H9 (cell line): ENCODE measurements at regions not wholly inside any gene's neighbourhood (a gene's known extent, or its start where the extent isn't known, plus 50 kb on each side); places are given as distances from the start of the nearest gene placed in this dataset.
A peak's percentile ranks its signal among the peaks of the same experiment; 100 is the strongest.

Experiments used
- DNase-seq: peaks from one replicate; pipeline ENCODE4 v3.0.0-alpha.2; 2017
- H2AFZ ChIP-seq: one replicate; pipeline ENCODE4 v1.6.1; 2013; ENCODE audit warnings: mild to moderate bottlenecking, low read length, control low read depth, moderate library complexity
- H2AK5ac ChIP-seq: 2 replicates; pipeline ENCODE4 v1.6.1; 2013; ENCODE audit warnings: low read length, control low read depth, mixed read lengths; ENCODE audit not compliant: insufficient read length
- H2BK120ac ChIP-seq: one replicate; pipeline ENCODE4 v1.6.1; 2013; ENCODE audit warnings: low read depth, mild to moderate bottlenecking, low read length, control low read depth, inconsistent platforms; ENCODE audit not compliant: poor library complexity, severe bottlenecking
- H2BK12ac ChIP-seq: 2 replicates; pipeline ENCODE4 v1.6.1; 2013; ENCODE audit warnings: low read length, control low read depth, mixed read lengths, low read depth; ENCODE audit not compliant: insufficient read length
- H2BK15ac ChIP-seq: 2 replicates; pipeline ENCODE4 v1.6.1; 2013; ENCODE audit warnings: low read depth, low read length, control low read depth
- H2BK20ac ChIP-seq: one replicate; pipeline ENCODE4 v1.6.1; 2013; ENCODE audit warnings: low read depth, mild to moderate bottlenecking, low read length, control low read depth, inconsistent platforms; ENCODE audit not compliant: poor library complexity, severe bottlenecking
- H2BK5ac ChIP-seq: 2 replicates; pipeline ENCODE4 v1.6.1; 2013; ENCODE audit warnings: low read length, control low read depth, mixed read lengths; ENCODE audit not compliant: insufficient read length
- H3K14ac ChIP-seq: 2 replicates; pipeline ENCODE4 v1.6.1; 2013; ENCODE audit warnings: low read length, control low read depth; ENCODE audit not compliant: insufficient read depth
- H3K18ac ChIP-seq: 2 replicates; pipeline ENCODE4 v1.6.1; 2013; ENCODE audit warnings: low read depth, mild to moderate bottlenecking, mixed read lengths, low read length, control low read depth; ENCODE audit not compliant: insufficient read length
- H3K23ac ChIP-seq: 2 replicates; pipeline ENCODE4 v1.6.1; 2013; ENCODE audit warnings: low read length, control low read depth, mixed read lengths, low read depth; ENCODE audit not compliant: insufficient read length
- H3K23me2 ChIP-seq: 2 replicates; pipeline ENCODE4 v1.6.1; 2013; ENCODE audit warnings: low read depth, mild to moderate bottlenecking, mixed read lengths, low read length, control low read depth; ENCODE audit not compliant: insufficient read length, poor library complexity, severe bottlenecking
- H3K27ac ChIP-seq: 2 replicates; pipeline ENCODE4 v1.5.1; 2013; ENCODE audit warnings: low read length, control low read depth, mixed read lengths, low read depth; ENCODE audit not compliant: insufficient read length
- H3K27me3 ChIP-seq: 2 replicates; pipeline ENCODE4 v1.6.1; 2013; ENCODE audit warnings: low read length, control low read depth, inconsistent platforms; ENCODE audit not compliant: insufficient read depth
- H3K4ac ChIP-seq: 2 replicates; pipeline ENCODE4 v1.6.1; 2013; ENCODE audit warnings: low read depth, mild to moderate bottlenecking, control low read depth, inconsistent platforms, low read length, moderate library complexity
- H3K4me1 ChIP-seq: 2 replicates; pipeline ENCODE4 v1.6.1; 2013; ENCODE audit warnings: low read length, control low read depth, inconsistent platforms; ENCODE audit not compliant: insufficient read depth
- H3K4me2 ChIP-seq: 2 replicates; pipeline ENCODE4 v1.6.1; 2013; ENCODE audit warnings: low read length, control low read depth, mixed read lengths; ENCODE audit not compliant: insufficient read length, insufficient read depth
- H3K56ac ChIP-seq: 2 replicates; pipeline ENCODE4 v1.6.1; 2013; ENCODE audit warnings: low read depth, mild to moderate bottlenecking, mixed read lengths, low read length, control low read depth; ENCODE audit not compliant: insufficient read length
- H3K79me1 ChIP-seq: 2 replicates; pipeline ENCODE4 v1.6.1; 2013; ENCODE audit warnings: low read depth, mild to moderate bottlenecking, moderate library complexity, low read length, control low read depth, inconsistent platforms; ENCODE audit not compliant: insufficient read depth, poor library complexity, severe bottlenecking
- H3K79me2 ChIP-seq: 2 replicates; pipeline ENCODE4 v1.6.1; 2013; ENCODE audit warnings: low read length, control low read depth, inconsistent platforms; ENCODE audit not compliant: insufficient read depth
- H3K9ac ChIP-seq: 2 replicates; pipeline ENCODE4 v1.6.1; 2013; ENCODE audit warnings: low read length, control low read depth, mixed read lengths; ENCODE audit not compliant: insufficient read length; ENCODE audit errors: extremely low read depth
- H3K9me3 ChIP-seq: one replicate; pipeline ENCODE4 v1.6.1; 2013; ENCODE audit warnings: low read depth, low read length, inconsistent platforms; ENCODE audit not compliant: control insufficient read depth
- H3T11ph ChIP-seq: one replicate; pipeline ENCODE4 v1.6.1; 2013; ENCODE audit warnings: mild to moderate bottlenecking, low read length, control low read depth, inconsistent platforms
- H4K20me1 ChIP-seq: one replicate; pipeline ENCODE4 v1.6.1; 2013; ENCODE audit not compliant: control insufficient read depth, insufficient read length, insufficient read depth
- H4K5ac ChIP-seq: 2 replicates; pipeline ENCODE4 v1.6.1; 2013; ENCODE audit warnings: low read depth, mild to moderate bottlenecking, mixed read lengths, low read length, control low read depth; ENCODE audit not compliant: insufficient read length
- H4K8ac ChIP-seq: replicated peaks from 2 replicates; pipeline ENCODE4 v1.6.1; 2013; ENCODE audit warnings: low read length, control low read depth, mixed read lengths, low read depth; ENCODE audit not compliant: insufficient read length
- H4K91ac ChIP-seq: 2 replicates; pipeline ENCODE4 v1.6.1; 2013; ENCODE audit warnings: low read depth, mild to moderate bottlenecking, moderate library complexity, mixed read lengths, low read length, control low read depth; ENCODE audit not compliant: insufficient read length
- H3K27ac Mint-ChIP-seq, 3 experiments: 2 replicates in 2 of 3; 3 replicates in 1 of 3; pipeline ENCODE4 v1.8.0; 2020 to 2021; ENCODE audit warnings: mixed read lengths in 3 of 3, mild to moderate bottlenecking in 1 of 3, moderate library complexity in 1 of 3
- H3K27me3 Mint-ChIP-seq: 2 replicates; pipeline ENCODE4 v1.8.0; 2021; ENCODE audit warnings: low read depth, mild to moderate bottlenecking, moderate library complexity, mixed read lengths
- H3K36me3 Mint-ChIP-seq, 3 experiments: 2 replicates in 2 of 3; 3 replicates in 1 of 3; pipeline ENCODE4 v1.8.0; 2020 to 2021; ENCODE audit warnings: low read depth in 3 of 3, mixed read lengths in 3 of 3; ENCODE audit not compliant: insufficient read depth in 1 of 3
- H3K4me1 Mint-ChIP-seq, 2 experiments: 2 replicates each; pipeline ENCODE4 v1.8.0; 2020; ENCODE audit warnings: mixed read lengths in 2 of 2
- H3K4me3 Mint-ChIP-seq, 2 experiments: 2 replicates in 1 of 2; 3 replicates in 1 of 2; pipeline ENCODE4 v1.8.0; 2020 to 2021; ENCODE audit warnings: mild to moderate bottlenecking in 2 of 2, mixed read lengths in 2 of 2, moderate library complexity in 1 of 2
- H3K9me3 Mint-ChIP-seq, 2 experiments: 2 replicates in 1 of 2; 3 replicates in 1 of 2; pipeline ENCODE4 v1.8.0; 2020; ENCODE audit warnings: mild to moderate bottlenecking in 2 of 2, mixed read lengths in 2 of 2, moderate library complexity in 1 of 2
- WGBS: extraction: QIAGEN DNeasy Blood & Tissue Kit; methylation state at CpG from one replicate; pipeline ENCODE4 v1.1.7; 2013; ENCODE audit warnings: missing lambda C conversion rate, low lambda C conversion rate, mixed read lengths; ENCODE audit not compliant: insufficient read length; ENCODE audit errors: extremely low coverage; 5-methylcytosine and 5-hydroxymethylcytosine counted together
- TF ChIP-seq, protein P1 (sequence below): fragments of 200-600 bp; sonication (generic); conservative IDR thresholded peaks from 3 replicates; pipeline ENCODE4 v1.8.0; 2021; ENCODE audit warnings: antibody characterized with exemption, mild to moderate bottlenecking

- Histone ChIP-seq H2BK12ac (no peak overlapping the region), H2BK5ac (no peak overlapping the region), H3K4me2 (no peak overlapping the region), H3K14ac (no peak overlapping the region), H3K18ac (no peak overlapping the region), H2BK15ac (no peak overlapping the region), H3K9ac (no peak overlapping the region), H2AFZ (no peak overlapping the region), H3K79me1 (no peaks in the 10 kb centered on the region), H3K79me2 (no peaks in the 10 kb centered on the region), H3K56ac (no peak overlapping the region), H3K4ac (no peak overlapping the region), H3K27ac (no peak overlapping the region), H3K23me2 (no peaks in the 10 kb centered on the region), H4K8ac (no peak overlapping the region), H3K23ac (no peak overlapping the region), H2AK5ac (no peak overlapping the region), H3K9me3 (no peaks in the 10 kb centered on the region), H3T11ph (no peak overlapping the region), H2BK20ac (no peak overlapping the region), H4K5ac (no peak overlapping the region), H3K4me1 (peaks cover 2% of the 10 kb centered on the region; the same call in 1 of the 2 replicates), H4K91ac (no peak overlapping the region), H3K27me3 (no peaks in the 10 kb centered on the region), H4K20me1 (no peaks in the 10 kb centered on the region), H2BK120ac (no peak overlapping the region)
- DNase-seq = peak; percentile 33
- no peak overlapping the region for H3K4me3 Mint-ChIP-seq
- TF ChIP-seq, protein P1, sequence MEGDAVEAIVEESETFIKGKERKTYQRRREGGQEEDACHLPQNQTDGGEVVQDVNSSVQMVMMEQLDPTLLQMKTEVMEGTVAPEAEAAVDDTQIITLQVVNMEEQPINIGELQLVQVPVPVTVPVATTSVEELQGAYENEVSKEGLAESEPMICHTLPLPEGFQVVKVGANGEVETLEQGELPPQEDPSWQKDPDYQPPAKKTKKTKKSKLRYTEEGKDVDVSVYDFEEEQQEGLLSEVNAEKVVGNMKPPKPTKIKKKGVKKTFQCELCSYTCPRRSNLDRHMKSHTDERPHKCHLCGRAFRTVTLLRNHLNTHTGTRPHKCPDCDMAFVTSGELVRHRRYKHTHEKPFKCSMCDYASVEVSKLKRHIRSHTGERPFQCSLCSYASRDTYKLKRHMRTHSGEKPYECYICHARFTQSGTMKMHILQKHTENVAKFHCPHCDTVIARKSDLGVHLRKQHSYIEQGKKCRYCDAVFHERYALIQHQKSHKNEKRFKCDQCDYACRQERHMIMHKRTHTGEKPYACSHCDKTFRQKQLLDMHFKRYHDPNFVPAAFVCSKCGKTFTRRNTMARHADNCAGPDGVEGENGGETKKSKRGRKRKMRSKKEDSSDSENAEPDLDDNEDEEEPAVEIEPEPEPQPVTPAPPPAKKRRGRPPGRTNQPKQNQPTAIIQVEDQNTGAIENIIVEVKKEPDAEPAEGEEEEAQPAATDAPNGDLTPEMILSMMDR = peak; percentile 55
- no peaks in the 10 kb centered on the region for H3K27me3 Mint-ChIP-seq
- H3K9me3 Mint-ChIP-seq = peaks cover 5 to 10% of the 10 kb centered on the region in 2 experiments; a peak in 4 of 5 replicates
- peaks cover 3 to 16% (median 10%) of the 10 kb centered on the region in 3 experiments; a peak in 6 of 7 replicates for H3K36me3 Mint-ChIP-seq
- peak overlapping the region in 2 of 3 experiments; percentile 47 to 85; a peak in 3 of 7 replicates for H3K27ac Mint-ChIP-seq
- peaks cover 15 to 18% of the 10 kb centered on the region in 2 experiments for H3K4me1 Mint-ChIP-seq
- WGBS = no CpG with 5 or more reads among the region's 2 CpGs
Observed at GRCh38 chr5:165616490-165617405, 2111.3 kb downstream of the MAT2B start.
